K562 (cell line): ENCODE measurements at regions not wholly inside any gene's neighbourhood (a gene's known extent, or its start where the extent isn't known, plus 50 kb on each side); places are given as distances from the start of the nearest gene placed in this dataset.

Source experiments
- ATAC-seq: fragments of 200-7000 bp; cut with Tn5 transposase; 3 replicates; pipeline ENCODE4 v1.9.1; 2020; ENCODE audit warnings: moderate library complexity
- BruUV-seq: library from RNA; stranded (reverse); fragments of 400-500 nt; replicated peaks from 2 replicates; lab custom pipeline; 2021; lab: Mats Ljungman, UMichigan
- CTCF ChIA-PET: fragments of 300-600 bp; formaldehyde crosslinking; extraction: SDS; loops from one replicate; lab custom pipeline; 2021; ENCODE audit warnings: low intra/inter-chr PET ratio; lab: Yijun Ruan, JAX
- POLR2A ChIA-PET: fragments of 300-600, 350-650 bp; sonication (Branson Sonifier 250); formaldehyde crosslinking; extraction: SDS; loops from one replicate; lab custom pipeline; 2021; ENCODE audit warnings: antibody characterized with exemption, inconsistent platforms; lab: Yijun Ruan, JAX
- DNase-seq, 4 experiments: peaks; one replicate each; pipeline versions ENCODE4 v3.0.0 to v3.0.0-alpha.2; 2011 to 2018; ENCODE audit warnings: low spot score in 3 of 4, mixed read lengths in 3 of 4; ENCODE audit errors: extremely low read depth in 1 of 4
- FAIRE-seq: peaks from 2 replicates; lab custom pipeline; 2011; peaks lifted over from hg19 to GRCh38; lab: Jason Lieb, UNC
- H2AFZ ChIP-seq: 2 replicates; pipeline ENCODE4 v1.6.0; 2011; ENCODE audit warnings: low read depth, low read length, control low read depth, inconsistent platforms
- H3K27ac ChIP-seq: fragments of 200-600 bp; 3 replicates; pipeline ENCODE4 v1.8.0; 2011; ENCODE audit warnings: low read depth, mild to moderate bottlenecking, control low read depth, inconsistent platforms, low read length, moderate library complexity, mixed read lengths; ENCODE audit errors: extremely low read depth
- H3K27me3 ChIP-seq, 2 experiments: fragments of 300-600 bp in 1 of 2; 2 replicates in 1 of 2; 3 replicates in 1 of 2; pipeline versions ENCODE4 v1.6.0 to v1.8.0; 2011; ENCODE audit warnings: inconsistent platforms in 2 of 2, low read length in 2 of 2, mild to moderate bottlenecking in 1 of 2, mixed read lengths in 1 of 2, moderate library complexity in 1 of 2; ENCODE audit not compliant: control insufficient read depth in 2 of 2, insufficient read depth in 2 of 2
- H3K36me3 ChIP-seq: fragments of 300-600 bp; 3 replicates; pipeline ENCODE4 v1.8.0; 2011; ENCODE audit warnings: mild to moderate bottlenecking, low read length, inconsistent platforms; ENCODE audit not compliant: control insufficient read depth, insufficient read depth
- H3K4me1 ChIP-seq, 2 experiments: fragments of 200-600 bp in 1 of 2; replicated peaks in 1 of 2; 2 replicates in 1 of 2; 3 replicates in 1 of 2; pipeline versions ENCODE4 v1.5.1 to v1.8.0; 2011; ENCODE audit warnings: inconsistent platforms in 2 of 2, low read length in 2 of 2, mild to moderate bottlenecking in 1 of 2, mixed read lengths in 1 of 2, moderate library complexity in 1 of 2; ENCODE audit not compliant: control insufficient read depth in 2 of 2, insufficient read depth in 2 of 2
- H3K4me2 ChIP-seq: 2 replicates; pipeline ENCODE4 v1.6.1; 2011; ENCODE audit warnings: low read length, control low read depth, inconsistent platforms, mixed read lengths; ENCODE audit not compliant: insufficient read depth
- H3K4me3 ChIP-seq: fragments of 200-600 bp; sonication (generic), shearing (Covaris generic); 2 replicates; pipeline ENCODE4 v1.5.1; 2016; ENCODE audit warnings: control low read depth, inconsistent platforms
- H3K79me2 ChIP-seq: fragments of 200-600 bp; 3 replicates; pipeline ENCODE4 v1.8.0; 2011; ENCODE audit warnings: low read length, inconsistent platforms; ENCODE audit not compliant: control insufficient read depth, insufficient read depth
- H3K9ac ChIP-seq, 2 experiments: 2 replicates each; pipeline versions ENCODE4 v1.6.0 to v1.6.1; 2011; ENCODE audit warnings: low read depth in 2 of 2, low read length in 2 of 2, control low read depth in 1 of 2, inconsistent platforms in 1 of 2, mild to moderate bottlenecking in 1 of 2, mixed read lengths in 1 of 2; ENCODE audit not compliant: insufficient read depth in 1 of 2
- H3K9me1 ChIP-seq: one replicate; pipeline ENCODE4 v1.6.0; 2011; ENCODE audit warnings: inconsistent platforms, mild to moderate bottlenecking, low read length, moderate library complexity; ENCODE audit not compliant: control insufficient read depth, insufficient read depth
- H3K9me3 ChIP-seq: replicated peaks from 2 replicates; pipeline ENCODE4 v1.5.1; 2011; ENCODE audit warnings: low read depth, low read length, inconsistent platforms; ENCODE audit not compliant: control insufficient read depth, insufficient read depth
- H4K20me1 ChIP-seq: replicated peaks from 2 replicates; pipeline ENCODE4 v1.6.1; 2011; ENCODE audit warnings: low read length, inconsistent platforms, mixed read lengths; ENCODE audit not compliant: control insufficient read depth, insufficient read depth
- C11orf30 ChIP-seq: fragments of 450-650 bp; IDR thresholded peaks from 2 replicates; pipeline ENCODE4 v1.6.1; 2016; ENCODE audit warnings: low read depth, mild to moderate bottlenecking
- HBP1 ChIP-seq: fragments of 450-650 bp; formaldehyde crosslinking; IDR thresholded peaks from 2 replicates; pipeline ENCODE4 v1.4.0; 2022; ENCODE audit warnings: missing genetic modification characterization
- MAFF ChIP-seq: IDR thresholded peaks from 2 replicates; pipeline ENCODE4 v1.6.1; 2012; ENCODE audit warnings: low read length, improper control_type of control experiment
- MAFG ChIP-seq: fragments of 450-650 bp; conservative IDR thresholded peaks from 2 replicates; pipeline ENCODE4 v1.6.1; 2016; ENCODE audit warnings: missing genetic modification characterization, missing compliant biosample characterization
- MAFK ChIP-seq: IDR thresholded peaks from 2 replicates; pipeline ENCODE4 v1.6.1; 2011; ENCODE audit warnings: low read length, improper control_type of control experiment
- NFE2 ChIP-seq: IDR thresholded peaks from 2 replicates; pipeline ENCODE4 v1.6.1; 2014; ENCODE audit warnings: antibody characterized with exemption, low read depth
- NFE2L1 ChIP-seq: fragments of 450-650 bp; IDR thresholded peaks from 2 replicates; pipeline ENCODE4 v1.6.1; 2016; ENCODE audit warnings: missing genetic modification characterization, low read depth, mild to moderate bottlenecking, missing compliant biosample characterization, moderate library complexity, borderline replicate concordance
- TFAP4 ChIP-seq: sonication (generic); formaldehyde crosslinking; IDR thresholded peaks from 2 replicates; pipeline ENCODE4 v1.8.0; 2022; ENCODE audit warnings: missing genetic modification reagents, mild to moderate bottlenecking, moderate library complexity, borderline replicate concordance
- ZNF316 ChIP-seq: fragments of 450-650 bp; IDR thresholded peaks from 2 replicates; pipeline ENCODE4 v1.6.1; 2016
- in situ Hi-C: fragments of 300-500 bp; cut with MboI; formaldehyde crosslinking; loops from 4 replicates; pipeline ENCODE4 v1.15.0; 2018; ENCODE audit warnings: inconsistent platforms, mixed read lengths
- intact Hi-C: fragments of 100-400 bp; cut with micrococcal nuclease; formaldehyde crosslinking; loops from 2 replicates; pipeline ENCODE4 v1.14.2; 2022

DNA sequence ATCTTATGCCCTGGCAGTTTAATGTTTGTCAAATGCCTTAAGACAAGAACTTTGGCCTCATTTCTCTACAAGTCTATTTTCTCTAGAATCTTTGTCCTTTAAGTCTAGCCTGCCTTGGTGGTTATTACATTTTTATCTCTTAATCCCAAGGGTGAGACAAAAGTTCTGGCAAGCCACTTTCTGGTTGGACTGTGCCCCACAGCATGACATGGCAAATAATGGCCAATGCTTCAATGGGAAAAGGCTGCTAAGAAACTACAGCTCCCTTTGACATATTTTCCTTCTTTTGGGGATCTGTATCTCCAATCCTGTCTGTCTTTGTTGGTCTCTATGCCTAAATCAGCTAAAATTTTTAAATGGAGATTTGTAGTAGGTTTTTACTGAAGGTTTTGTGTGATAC lies 181.6 kb upstream of the MBNL1 start:
- in situ Hi-C loops = no loop called here
- peak in 2 of 4 experiments; percentile 13 to 27 for DNase-seq
- H3K9me1 ChIP-seq = no peaks in the 10 kb centered on the region
- FAIRE-seq = peak; percentile 57
- intact Hi-C loops = no loop called here
- no peaks in the 10 kb centered on the region for H3K27me3 ChIP-seq
- no peak overlapping the region for H3K27ac ChIP-seq
- no peaks in the 10 kb centered on the region for H3K36me3 ChIP-seq
- H3K9me3 ChIP-seq = no peaks in the 10 kb centered on the region
- BruUV-seq = no TSS peak
- H3K4me1 ChIP-seq = no peaks in the 10 kb centered on the region
- H3K4me3 ChIP-seq = no peak overlapping the region
- H3K79me2 ChIP-seq = no peaks in the 10 kb centered on the region
- POLR2A ChIA-PET = interaction anchor here (1.6 kb wide), 1 partner anchor 9 kb away, joined by 5 read pairs; no protein-coding TSS in a partner anchor
- peak; percentile 40; the same call in 2 of the 3 replicates for ATAC-seq
- peak overlapping the region; percentile 48; the same call in 1 of the 2 replicates for H2AFZ ChIP-seq
- no peak overlapping the region for H3K9ac ChIP-seq
- H3K4me2 ChIP-seq = no peak overlapping the region
- no peak for TF ChIP-seq HBP1 (CRISPR knock-in tag)
- TF ChIP-seq TFAP4 (CRISPR knock-in tag) = no peak
- TF ChIP-seq MAFK = peak; percentile 62; the same call in 1 of the 2 replicates
- peak; percentile 77 for TF ChIP-seq MAFF
- TF ChIP-seq MAFG (tag) = peak; percentile 84
- peak; percentile 70 for TF ChIP-seq C11orf30
- peak; percentile 88 for TF ChIP-seq NFE2
- TF ChIP-seq ZNF316 = peak; percentile 59
- TF ChIP-seq NFE2L1 = peak; percentile 60; the same call in 1 of the 2 replicates
- H4K20me1 ChIP-seq = no peaks in the 10 kb centered on the region
- CTCF ChIA-PET = no interaction called here
